Activated T-helper 2 cell treated with anti-CD3 and anti-CD28 coated beads, Interferon-gamma antibody, Interleukin-2, Interleukin-4, amounts not matched to agents 10 μg/mL and 5 μg/mL and 100 μg/mL, durations not matched to agents 14 hours and 24 hours and 36 hours (primary cell): ENCODE measurements at regions not wholly inside any gene's neighbourhood (a gene's known extent, or its start where the extent isn't known, plus 50 kb on each side); places are given as distances from the start of the nearest gene placed in this dataset.
"Not testable (repeated sequence)": the region's sequence is repeated elsewhere in the genome, so short reads cannot be mapped to it uniquely, and the experiment has no call there.

Experiments used
- DNase-seq: peaks from one replicate; pipeline ENCODE4 v3.0.0; 2021; ENCODE audit warnings: low spot score
- H3K27ac Mint-ChIP-seq: one replicate; pipeline ENCODE4 v1.8.0; 2021; ENCODE audit warnings: mixed read lengths
- H3K27me3 Mint-ChIP-seq: one replicate; pipeline ENCODE4 v1.8.0; 2021; ENCODE audit warnings: low read depth, mixed read lengths
- H3K36me3 Mint-ChIP-seq: one replicate; pipeline ENCODE4 v1.8.0; 2021; ENCODE audit warnings: low read depth, mixed read lengths
- H3K4me1 Mint-ChIP-seq: one replicate; pipeline ENCODE4 v1.8.0; 2021; ENCODE audit warnings: low read depth, mixed read lengths
- H3K4me3 Mint-ChIP-seq: one replicate; pipeline ENCODE4 v1.8.0; 2021; ENCODE audit warnings: low read depth, mild to moderate bottlenecking, moderate library complexity, mixed read lengths
- H3K9me3 Mint-ChIP-seq: one replicate; pipeline ENCODE4 v1.8.0; 2021; ENCODE audit warnings: mixed read lengths
- intact Hi-C: fragments of 100-400 bp; cut with micrococcal nuclease; formaldehyde crosslinking; loops from one replicate; pipeline ENCODE4 v1.15.1; 2023

GRCh38 chr10:36026656-36027390 lies 384.7 kb upstream of the FZD8 start:
- Mint-ChIP-seq H3K36me3 (no peaks in the 10 kb centered on the region), H3K27ac (no peak overlapping the region), H3K9me3 (peaks cover 8% of the 10 kb centered on the region), H3K27me3 (no peaks in the 10 kb centered on the region), H3K4me1 (no peaks in the 10 kb centered on the region), H3K4me3 (no peak overlapping the region)
- no peak for DNase-seq
- intact Hi-C loops, result no loop called here

DNA sequence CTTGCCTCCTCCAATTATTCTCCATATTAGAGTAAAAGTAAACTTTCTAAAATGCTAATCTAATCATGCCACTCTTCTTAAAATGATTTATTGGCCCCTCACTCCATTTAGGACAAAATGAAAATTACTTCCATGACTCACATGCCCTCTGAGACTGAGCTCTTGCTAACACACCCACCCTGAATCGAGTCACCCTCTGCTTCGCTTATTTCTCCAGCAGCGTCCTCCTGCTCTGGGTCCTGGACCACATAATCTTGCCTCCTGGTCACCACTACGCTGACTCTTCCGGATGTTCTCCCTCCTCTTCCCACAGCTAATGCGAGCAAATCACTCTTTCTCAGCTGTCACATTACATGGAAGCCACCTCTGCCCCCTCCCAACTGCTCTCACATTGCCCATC lies 384.0 kb upstream of the FZD8 start:
- H3K9me3 Mint-ChIP-seq, result peaks cover 8% of the 10 kb centered on the region
- no peak overlapping the region for H3K27ac Mint-ChIP-seq
- intact Hi-C loops, result no loop called here
- DNase-seq, result no peak
- H3K27me3 Mint-ChIP-seq, result no peaks in the 10 kb centered on the region
- H3K4me1 Mint-ChIP-seq, result no peaks in the 10 kb centered on the region
- H3K4me3 Mint-ChIP-seq, result no peak overlapping the region
- no peaks in the 10 kb centered on the region for H3K36me3 Mint-ChIP-seq

GRCh38 chr10:36023939-36024338 lies 381.8 kb upstream of the FZD8 start:
- intact Hi-C loops, result no loop called here
- Mint-ChIP-seq H3K4me3 (no peak overlapping the region), H3K27me3 (no peaks in the 10 kb centered on the region), H3K27ac (no peak overlapping the region), H3K9me3 (peaks cover 8% of the 10 kb centered on the region), H3K36me3 (no peaks in the 10 kb centered on the region), H3K4me1 (no peaks in the 10 kb centered on the region)
- no peak for DNase-seq

- DNase-seq, result no peak
- H3K27ac Mint-ChIP-seq, result no peak overlapping the region
- intact Hi-C loops, result no loop called here
- H3K27me3 Mint-ChIP-seq, result no peaks in the 10 kb centered on the region
- H3K36me3 Mint-ChIP-seq, result no peaks in the 10 kb centered on the region
- H3K4me3 Mint-ChIP-seq, result no peak overlapping the region
- H3K9me3 Mint-ChIP-seq, result peaks cover 6% of the 10 kb centered on the region
- H3K4me1 Mint-ChIP-seq, result no peaks in the 10 kb centered on the region
Observed at GRCh38 chr10:36021096-36021495, 379.0 kb upstream of the FZD8 start.

GRCh38 chr10:36019749-36020148 lies 377.7 kb upstream of the FZD8 start:
- Mint-ChIP-seq H3K27ac (no peak overlapping the region), H3K36me3 (no peaks in the 10 kb centered on the region), H3K4me1 (no peaks in the 10 kb centered on the region), H3K9me3 (peaks cover 9% of the 10 kb centered on the region), H3K27me3 (no peaks in the 10 kb centered on the region), H3K4me3 (no peak overlapping the region)
- intact Hi-C loops, result no loop called here
- no peak for DNase-seq

GRCh38 chr10:36018996-36019395 lies 376.9 kb upstream of the FZD8 start:
- Mint-ChIP-seq H3K27me3 (no peaks in the 10 kb centered on the region), H3K27ac (no peak overlapping the region), H3K9me3 (peaks cover 14% of the 10 kb centered on the region), H3K4me3 (no peak overlapping the region), H3K4me1 (no peaks in the 10 kb centered on the region), H3K36me3 (no peaks in the 10 kb centered on the region)
- no peak for DNase-seq
- intact Hi-C loops, result no loop called here

DNA sequence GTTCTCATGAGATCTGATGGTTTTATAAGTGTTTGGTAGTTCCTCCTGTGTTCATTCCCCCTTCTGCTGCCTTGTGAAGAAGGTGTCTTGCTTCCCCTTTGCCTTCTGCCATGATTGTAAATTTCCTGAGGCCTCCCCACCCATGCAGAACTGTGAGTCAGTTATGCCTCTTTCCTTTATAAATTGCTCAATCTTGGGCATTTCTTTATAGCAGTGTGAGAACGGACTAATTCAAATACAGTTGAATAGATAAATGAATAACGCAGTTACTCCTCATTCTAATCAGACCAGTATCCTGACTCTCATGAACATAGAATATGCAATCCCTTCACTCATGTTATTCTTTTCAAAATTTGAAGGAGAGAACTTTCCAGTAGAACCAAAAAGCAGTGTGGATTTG lies 375.0 kb upstream of the FZD8 start:
- Mint-ChIP-seq H3K9me3 (peaks cover 17% of the 10 kb centered on the region), H3K4me3 (no peak overlapping the region), H3K27ac (no peak overlapping the region), H3K4me1 (no peaks in the 10 kb centered on the region), H3K36me3 (no peaks in the 10 kb centered on the region), H3K27me3 (no peaks in the 10 kb centered on the region)
- no peak for DNase-seq
- intact Hi-C loops, result no loop called here

GRCh38 chr10:36007369-36007768 lies 365.3 kb upstream of the FZD8 start:
- Mint-ChIP-seq H3K36me3 (no peaks in the 10 kb centered on the region), H3K27ac (no peak overlapping the region), H3K9me3 (peaks cover 18% of the 10 kb centered on the region), H3K4me3 (no peak overlapping the region), H3K27me3 (no peaks in the 10 kb centered on the region), H3K4me1 (no peaks in the 10 kb centered on the region)
- intact Hi-C loops, result no loop called here
- DNase-seq, result no peak

DNA sequence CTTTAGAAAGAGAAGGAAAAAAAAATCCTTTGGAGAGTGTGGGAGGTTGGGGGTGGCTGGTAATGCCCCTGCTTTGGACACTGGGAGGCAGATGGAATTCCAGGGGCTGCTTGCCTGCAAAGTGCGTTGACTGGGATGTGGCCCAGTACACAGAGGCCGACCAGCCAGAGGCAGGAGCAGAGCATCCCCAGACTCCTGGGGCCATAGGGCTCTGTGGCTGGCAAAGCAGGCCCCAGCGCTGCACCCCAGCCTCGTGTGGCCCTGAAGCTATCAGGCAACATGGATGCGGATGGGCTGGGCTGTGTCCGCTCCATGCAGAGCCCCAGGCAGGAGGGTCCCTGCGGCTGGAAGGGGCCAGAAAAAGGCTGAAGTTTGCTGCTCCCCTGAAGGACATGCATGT lies 361.6 kb upstream of the FZD8 start:
- Mint-ChIP-seq H3K36me3 (no peaks in the 10 kb centered on the region), H3K9me3 (peaks cover 17% of the 10 kb centered on the region), H3K27ac (no peak overlapping the region), H3K4me1 (no peaks in the 10 kb centered on the region), H3K4me3 (no peak overlapping the region), H3K27me3 (no peaks in the 10 kb centered on the region)
- intact Hi-C loops, result no loop called here
- DNase-seq, result no peak

GRCh38 chr10:36003031-36003600 lies 361.0 kb upstream of the FZD8 start:
- Mint-ChIP-seq H3K4me1 (no peaks in the 10 kb centered on the region), H3K27ac (no peak overlapping the region), H3K36me3 (no peaks in the 10 kb centered on the region), H3K4me3 (no peak overlapping the region), H3K27me3 (no peaks in the 10 kb centered on the region), H3K9me3 (peaks cover 19% of the 10 kb centered on the region)
- no peak for DNase-seq
- intact Hi-C loops, result no loop called here

GRCh38 chr10:36002445-36002844 lies 360.3 kb upstream of the FZD8 start:
- no peaks in the 10 kb centered on the region for H3K4me1 Mint-ChIP-seq
- H3K4me3 Mint-ChIP-seq, result no peak overlapping the region
- no peak for DNase-seq
- peaks cover 18% of the 10 kb centered on the region for H3K9me3 Mint-ChIP-seq
- no peaks in the 10 kb centered on the region for H3K36me3 Mint-ChIP-seq
- no peak overlapping the region for H3K27ac Mint-ChIP-seq
- intact Hi-C loops, result no loop called here
- H3K27me3 Mint-ChIP-seq, result no peaks in the 10 kb centered on the region

DNA sequence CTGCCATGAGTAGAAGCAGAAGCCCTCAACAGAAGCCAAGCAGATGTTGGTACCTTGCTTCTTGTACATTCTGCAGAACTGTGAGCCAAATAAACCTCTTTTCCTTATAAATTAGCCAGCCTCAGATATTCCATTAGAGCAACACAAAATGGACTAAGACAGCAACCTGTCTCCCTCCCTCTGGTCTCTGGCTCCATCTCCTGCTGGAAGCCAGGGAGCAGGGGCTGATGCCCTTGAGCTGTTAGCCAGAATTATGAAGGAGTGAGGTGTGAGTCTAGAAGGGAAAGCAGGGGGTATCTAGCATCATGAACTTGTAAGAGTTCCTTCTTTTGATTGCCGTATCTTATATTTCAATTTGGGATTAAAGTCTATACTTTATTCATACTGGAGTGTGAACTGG lies 358.7 kb upstream of the FZD8 start:
- H3K4me3 Mint-ChIP-seq, DNase-seq, H3K27me3 Mint-ChIP-seq, intact Hi-C loops, H3K27ac Mint-ChIP-seq, H3K36me3 Mint-ChIP-seq, H3K4me1 Mint-ChIP-seq: not testable (repeated sequence)
- peaks cover 14% of the 10 kb centered on the region for H3K9me3 Mint-ChIP-seq

DNA sequence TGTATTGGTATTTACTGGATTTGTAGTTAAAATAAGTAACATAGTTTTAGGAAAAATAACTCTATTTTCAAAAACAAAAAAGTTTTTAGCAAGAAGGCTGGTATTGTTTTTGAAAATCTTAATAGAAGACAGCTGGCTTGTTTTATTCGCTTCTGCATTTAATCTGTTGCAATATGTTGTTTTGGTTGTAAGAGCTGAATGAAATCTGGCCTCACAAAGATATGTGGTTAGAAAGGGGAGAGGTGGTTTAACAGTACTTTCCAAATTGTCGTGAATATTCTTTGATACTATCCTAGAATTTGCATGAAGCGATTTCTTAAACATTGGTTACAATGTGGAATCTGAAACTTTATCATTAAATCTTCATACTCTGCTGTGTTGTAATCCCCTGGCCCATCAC lies 355.9 kb upstream of the FZD8 start:
- H3K36me3 Mint-ChIP-seq, result no peaks in the 10 kb centered on the region
- no peak for DNase-seq
- intact Hi-C loops, result no loop called here
- no peak overlapping the region for H3K27ac Mint-ChIP-seq
- no peaks in the 10 kb centered on the region for H3K4me1 Mint-ChIP-seq
- H3K9me3 Mint-ChIP-seq, result peaks cover 9% of the 10 kb centered on the region
- no peaks in the 10 kb centered on the region for H3K27me3 Mint-ChIP-seq
- H3K4me3 Mint-ChIP-seq, result no peak overlapping the region

- H3K9me3 Mint-ChIP-seq, result peaks cover 5% of the 10 kb centered on the region
- no peaks in the 10 kb centered on the region for H3K36me3 Mint-ChIP-seq
- H3K4me3 Mint-ChIP-seq, result no peak overlapping the region
- DNase-seq, result no peak
- no peaks in the 10 kb centered on the region for H3K4me1 Mint-ChIP-seq
- H3K27me3 Mint-ChIP-seq, result no peaks in the 10 kb centered on the region
- intact Hi-C loops, result no loop called here
- no peak overlapping the region for H3K27ac Mint-ChIP-seq
Observed at GRCh38 chr10:35995485-35995884, 353.4 kb upstream of the FZD8 start.
